Peyer's patch (tissue), 4 donors: ENCODE measurements at regions not wholly inside any gene's neighbourhood (a gene's known extent, or its start where the extent isn't known, plus 50 kb on each side); places are given as distances from the start of the nearest gene placed in this dataset.

Experiments used
- POLR2A ChIP-seq, 2 donors: fragments of 450-650 bp; IDR thresholded peaks; one replicate each; pipeline ENCODE4 v1.5.1; 2017; ENCODE audit warnings: antibody characterized with exemption in 2 of 2, mild to moderate bottlenecking in 2 of 2, moderate library complexity in 2 of 2
- TF ChIP-seq, protein P1 (sequence below), 6 experiments: fragments of 450-650 bp in 4 of 6; fragments of 200-600 bp in 2 of 6; sonication (generic) in 1 of 6; IDR thresholded peaks; one replicate each; pipeline ENCODE4 v1.5.1; 2017 to 2019; ENCODE audit warnings: antibody characterized with exemption in 6 of 6, mild to moderate bottlenecking in 3 of 6, moderate library complexity in 1 of 6

DNA sequence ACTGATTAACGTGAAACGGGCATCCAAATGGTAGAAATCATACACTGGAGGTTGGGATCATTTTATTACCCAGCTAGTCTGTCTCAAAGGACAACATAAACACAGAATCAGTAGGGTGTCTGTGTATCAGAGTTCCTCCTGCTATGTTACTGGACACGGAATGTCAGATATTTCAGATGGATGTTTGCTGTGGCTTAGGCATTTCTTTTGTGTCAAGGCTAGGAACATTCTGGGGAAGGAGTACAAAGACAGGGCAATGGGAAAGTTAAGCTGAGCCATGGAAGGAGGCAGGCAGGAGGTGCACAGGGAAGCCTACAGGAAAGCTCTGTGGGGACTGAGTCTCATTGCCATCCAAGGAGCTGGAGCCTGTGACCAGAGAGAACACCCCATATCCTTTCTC, 254.6 kb downstream of the C12orf75 start:
- TF ChIP-seq, protein P1, sequence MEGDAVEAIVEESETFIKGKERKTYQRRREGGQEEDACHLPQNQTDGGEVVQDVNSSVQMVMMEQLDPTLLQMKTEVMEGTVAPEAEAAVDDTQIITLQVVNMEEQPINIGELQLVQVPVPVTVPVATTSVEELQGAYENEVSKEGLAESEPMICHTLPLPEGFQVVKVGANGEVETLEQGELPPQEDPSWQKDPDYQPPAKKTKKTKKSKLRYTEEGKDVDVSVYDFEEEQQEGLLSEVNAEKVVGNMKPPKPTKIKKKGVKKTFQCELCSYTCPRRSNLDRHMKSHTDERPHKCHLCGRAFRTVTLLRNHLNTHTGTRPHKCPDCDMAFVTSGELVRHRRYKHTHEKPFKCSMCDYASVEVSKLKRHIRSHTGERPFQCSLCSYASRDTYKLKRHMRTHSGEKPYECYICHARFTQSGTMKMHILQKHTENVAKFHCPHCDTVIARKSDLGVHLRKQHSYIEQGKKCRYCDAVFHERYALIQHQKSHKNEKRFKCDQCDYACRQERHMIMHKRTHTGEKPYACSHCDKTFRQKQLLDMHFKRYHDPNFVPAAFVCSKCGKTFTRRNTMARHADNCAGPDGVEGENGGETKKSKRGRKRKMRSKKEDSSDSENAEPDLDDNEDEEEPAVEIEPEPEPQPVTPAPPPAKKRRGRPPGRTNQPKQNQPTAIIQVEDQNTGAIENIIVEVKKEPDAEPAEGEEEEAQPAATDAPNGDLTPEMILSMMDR (IDR thresholded peaks at IDR 0.05) = no peak
- no peak for TF ChIP-seq POLR2A (IDR thresholded peaks at IDR 0.05)
